ENCODE measurements at regions not wholly inside any gene's neighbourhood (a gene's known extent, or its start where the extent isn't known, plus 50 kb on each side); places are given as distances from the start of the nearest gene placed in this dataset.

GRCh38 chr14:105930572-105930971, 404.2 kb downstream of the TMEM121 start:
- DNase-seq (ENCODE audit: insufficient read length, low spot score) (no peak), FAIRE-seq (no peak)
- TF ChIP-seq CTCF (IDR thresholded peaks at IDR 0.05; ENCODE audit: insufficient read depth, missing control alignments) = no peak

GRCh38 chr14:105931808-105932483, 405.6 kb downstream of the TMEM121 start:
- FAIRE-seq (no peak), DNase-seq (ENCODE audit: insufficient read length, low spot score) (no peak)
- no peak for TF ChIP-seq CTCF (IDR thresholded peaks at IDR 0.05; ENCODE audit: insufficient read depth, missing control alignments)

- TF ChIP-seq CTCF (IDR thresholded peaks at IDR 0.05; ENCODE audit: insufficient read depth, missing control alignments) = no peak
- no peak for DNase-seq (ENCODE audit: insufficient read length, low spot score)
- FAIRE-seq = no peak
These were observed 406.9 kb downstream of the TMEM121 start for GRCh38 chr14:105933238-105933637.

- no peak for DNase-seq (ENCODE audit: insufficient read length, low spot score)
- FAIRE-seq = no peak
- TF ChIP-seq CTCF (IDR thresholded peaks at IDR 0.05; ENCODE audit: insufficient read depth, missing control alignments) = no peak
These were observed 409.0 kb downstream of the TMEM121 start for GRCh38 chr14:105935384-105935783.

- FAIRE-seq = no peak
- no peak for DNase-seq (ENCODE audit: insufficient read length, low spot score)
- TF ChIP-seq CTCF (IDR thresholded peaks at IDR 0.05; ENCODE audit: insufficient read depth, missing control alignments) = no peak
These were observed 411.1 kb downstream of the TMEM121 start for GRCh38 chr14:105937253-105938054.

- DNase-seq (ENCODE audit: insufficient read length, low spot score) (no peak), FAIRE-seq (no peak)
- TF ChIP-seq CTCF (IDR thresholded peaks at IDR 0.05; ENCODE audit: insufficient read depth, missing control alignments) = no peak
These were observed 411.9 kb downstream of the TMEM121 start for GRCh38 chr14:105938055-105938863.
